HG02884 (cell line): ENCODE measurements at regions not wholly inside any gene's neighbourhood (a gene's known extent, or its start where the extent isn't known, plus 50 kb on each side); places are given as distances from the start of the nearest gene placed in this dataset.

Experiments used
- ATAC-seq: cut with Tn5 transposase; IDR thresholded peaks from one replicate; pipeline ENCODE4 v1.9.1; 2021; ENCODE audit warnings: mild to moderate bottlenecking, moderate library complexity; ENCODE audit not compliant: unreplicated experiment

DNA sequence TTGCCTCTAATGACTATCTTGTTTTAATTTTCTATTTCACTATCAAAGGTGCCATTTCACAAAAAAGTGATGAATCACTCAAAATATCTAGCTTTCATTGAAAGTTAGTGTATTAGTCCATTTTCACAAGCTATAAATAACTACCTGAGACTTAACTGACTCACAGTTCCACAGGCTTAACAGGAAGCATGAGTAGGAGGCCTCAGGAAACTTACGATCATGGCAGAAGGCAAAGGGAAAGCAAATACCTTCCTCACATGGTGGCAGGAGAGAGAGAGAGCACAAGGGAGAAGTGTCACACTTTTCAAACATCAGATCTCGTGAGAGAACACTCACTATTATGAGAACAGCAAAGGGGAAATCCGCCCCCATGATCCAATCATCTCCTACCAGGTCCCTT is 1220.4 kb upstream of the ZEB2 start:
- ATAC-seq: no peak

DNA sequence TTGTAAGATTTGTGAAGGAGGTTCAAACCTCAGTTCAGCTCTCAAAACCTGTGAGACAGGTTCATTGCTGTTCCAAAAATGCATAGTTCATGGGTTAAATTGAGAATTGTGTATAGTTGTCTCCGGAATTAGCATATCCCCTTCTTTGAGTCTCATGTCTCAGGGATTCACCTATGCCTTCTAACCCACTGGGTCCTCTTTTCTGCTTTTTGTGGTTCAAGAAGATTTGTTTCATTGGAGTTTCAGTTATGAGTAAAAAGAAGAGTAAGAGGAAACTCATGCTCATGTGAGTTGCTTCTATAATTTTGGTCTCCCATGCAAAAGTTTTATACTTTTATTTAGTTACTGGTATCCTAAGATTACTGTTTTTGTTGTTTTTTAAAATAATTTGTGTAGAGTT is 1219.8 kb upstream of the ZEB2 start:
- ATAC-seq: peak; percentile 84

DNA sequence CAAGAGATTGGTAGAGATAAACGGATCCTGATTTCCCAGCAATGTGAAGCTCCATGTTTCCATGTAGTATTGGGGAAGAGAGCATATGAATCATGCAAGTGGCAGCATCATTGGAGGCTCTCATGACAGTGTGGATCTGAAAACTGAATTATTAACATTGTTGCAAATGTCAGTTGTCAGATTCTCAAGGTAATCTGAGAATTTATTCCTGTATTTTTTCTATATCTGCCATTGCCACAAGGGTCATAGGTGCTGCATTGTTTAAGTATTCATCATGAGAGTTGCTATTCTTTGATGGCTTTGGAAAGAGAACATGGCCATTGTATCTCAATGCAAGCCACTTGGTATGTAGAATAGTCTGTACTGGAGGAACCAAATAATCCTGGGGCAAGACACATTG is 1217.0 kb upstream of the ZEB2 start:
- ATAC-seq: no peak

DNA sequence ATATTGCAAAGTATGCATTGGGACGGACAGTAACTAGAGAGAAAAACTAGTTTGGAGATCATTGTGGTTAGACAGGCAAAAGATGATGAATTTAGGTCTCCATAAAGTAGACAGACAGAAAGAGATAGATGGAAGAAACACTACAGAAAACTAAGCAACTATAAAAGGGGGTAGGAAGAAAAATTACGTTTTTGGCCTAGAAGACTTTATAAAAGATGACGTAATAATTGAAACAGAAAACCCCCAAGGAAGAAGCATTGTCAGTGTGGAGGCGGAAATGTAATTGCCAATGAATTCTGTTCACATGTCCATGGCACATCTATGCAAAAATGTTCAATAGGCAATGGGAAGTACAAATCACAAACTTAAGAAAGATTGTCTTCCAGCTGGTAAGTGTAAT is 1211.5 kb upstream of the ZEB2 start:
- ATAC-seq: no peak

DNA sequence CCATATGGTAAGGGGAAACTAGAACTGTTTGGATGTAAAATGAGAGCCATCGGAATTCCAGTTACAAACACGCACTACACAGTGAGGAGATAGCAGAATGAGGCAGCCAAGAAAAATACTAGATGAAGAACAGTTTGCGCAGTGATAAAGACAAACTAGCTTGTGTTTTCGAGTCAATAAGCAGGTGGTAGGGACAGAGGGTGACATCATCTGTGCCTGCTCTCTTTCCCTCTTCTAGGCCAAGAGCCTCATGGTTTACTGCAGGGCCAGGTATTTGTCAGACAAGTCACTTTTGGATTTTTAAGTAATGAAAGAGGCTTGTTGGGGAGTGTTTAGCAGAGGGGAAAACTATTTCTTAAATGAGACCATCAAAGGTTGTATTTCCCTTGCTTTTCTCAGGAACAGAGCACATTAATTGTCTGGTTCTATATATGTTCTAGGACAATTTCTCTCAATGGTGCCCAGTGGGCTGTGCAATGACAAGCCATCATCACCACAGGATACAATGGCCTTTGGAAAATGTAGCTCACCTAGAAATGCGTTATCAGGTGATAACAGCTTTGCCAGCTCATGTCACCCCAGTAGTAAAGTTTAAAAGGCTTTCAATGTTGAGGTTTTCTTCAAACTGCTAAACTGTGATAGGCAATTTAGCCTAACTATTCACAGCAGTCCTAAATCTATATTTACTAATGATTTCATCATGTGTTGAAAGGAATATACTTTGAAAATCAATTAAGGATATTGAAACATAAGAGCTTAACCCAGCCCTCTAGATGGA is 1210.3 kb upstream of the ZEB2 start:
- no peak for ATAC-seq

DNA sequence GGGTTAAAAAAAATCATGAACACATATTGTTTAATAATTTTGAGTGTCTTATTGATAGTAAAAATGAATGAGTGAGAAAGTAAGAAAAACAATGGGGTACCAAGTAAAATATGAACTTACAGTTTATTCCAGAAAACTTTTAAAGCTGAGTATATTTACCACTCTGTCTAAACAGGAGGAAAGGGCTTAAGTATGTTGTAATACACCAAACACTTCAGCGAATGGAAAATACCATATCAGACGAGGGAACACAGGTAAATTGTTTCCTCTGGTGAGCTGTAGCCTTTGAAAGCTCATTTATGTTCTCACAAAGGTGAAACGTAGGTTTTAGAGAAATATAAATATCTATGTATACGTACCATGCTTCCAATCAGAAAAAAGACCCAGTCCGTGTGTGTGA is 1209.6 kb upstream of the ZEB2 start:
- no peak for ATAC-seq

DNA sequence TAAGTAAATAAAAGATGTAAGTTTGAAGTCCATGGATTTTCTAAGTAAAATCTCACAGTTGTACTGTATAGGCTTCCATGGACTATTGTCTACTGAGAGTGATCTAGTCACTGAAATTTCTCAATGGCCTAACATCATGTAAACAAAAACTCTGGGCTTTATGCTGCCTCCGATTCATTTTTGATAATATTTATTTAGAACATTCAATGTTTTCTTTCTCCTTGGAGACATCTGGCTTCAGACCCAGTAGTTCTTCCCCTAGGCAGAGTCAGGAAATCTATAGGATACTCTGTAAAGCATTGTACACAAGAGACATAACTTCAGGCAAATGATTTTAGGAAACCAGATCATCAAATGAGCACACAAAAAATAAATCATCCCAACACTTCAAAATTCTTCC is 1208.6 kb upstream of the ZEB2 start:
- no peak for ATAC-seq

DNA sequence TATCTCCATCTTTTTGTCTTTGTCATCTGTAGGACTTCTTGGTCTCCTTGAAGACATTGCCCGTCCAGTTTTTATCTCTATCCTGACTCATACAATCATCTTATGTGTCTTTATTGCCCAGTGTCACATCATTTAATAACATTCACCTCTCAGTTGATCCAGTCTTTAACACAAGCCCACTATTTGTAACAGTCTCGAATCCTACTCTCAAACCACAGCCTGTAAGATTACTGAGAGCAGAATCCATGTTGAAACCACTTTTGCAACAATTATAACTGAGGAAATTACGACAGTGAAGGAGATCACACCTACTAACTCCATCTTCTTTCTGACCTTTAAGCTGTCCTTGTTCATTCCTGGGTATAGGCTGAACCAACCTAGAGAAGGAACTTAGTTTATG is 1206.0 kb upstream of the ZEB2 start:
- ATAC-seq: no peak

DNA sequence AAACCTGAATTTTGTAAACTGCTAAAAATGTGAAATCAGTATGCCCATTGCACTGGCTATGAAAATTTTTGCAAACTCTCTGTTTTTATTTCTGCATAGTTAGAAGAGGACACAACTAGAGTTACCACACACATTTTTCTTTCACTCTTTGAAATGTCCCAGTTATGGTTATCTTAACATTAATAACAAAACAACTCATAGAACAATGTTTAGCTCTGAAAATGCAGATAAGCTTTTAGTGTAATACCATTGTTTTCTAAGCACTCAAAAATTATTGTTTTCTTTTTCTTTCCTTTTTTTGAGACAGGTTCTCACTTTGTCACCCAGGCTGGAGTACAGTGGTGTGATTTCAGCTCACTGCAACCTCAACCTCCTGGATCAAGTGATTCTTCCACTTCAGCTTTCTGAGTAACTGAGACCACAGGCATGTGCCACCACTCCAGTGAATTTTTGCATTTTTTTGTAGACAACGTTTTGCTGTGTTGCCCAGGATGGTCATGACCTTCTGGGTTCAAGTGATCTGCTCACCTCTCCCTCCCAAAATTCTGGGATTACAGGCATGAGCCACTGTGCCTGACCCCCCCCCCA is 1204.5 kb upstream of the ZEB2 start:
- ATAC-seq: no peak

DNA sequence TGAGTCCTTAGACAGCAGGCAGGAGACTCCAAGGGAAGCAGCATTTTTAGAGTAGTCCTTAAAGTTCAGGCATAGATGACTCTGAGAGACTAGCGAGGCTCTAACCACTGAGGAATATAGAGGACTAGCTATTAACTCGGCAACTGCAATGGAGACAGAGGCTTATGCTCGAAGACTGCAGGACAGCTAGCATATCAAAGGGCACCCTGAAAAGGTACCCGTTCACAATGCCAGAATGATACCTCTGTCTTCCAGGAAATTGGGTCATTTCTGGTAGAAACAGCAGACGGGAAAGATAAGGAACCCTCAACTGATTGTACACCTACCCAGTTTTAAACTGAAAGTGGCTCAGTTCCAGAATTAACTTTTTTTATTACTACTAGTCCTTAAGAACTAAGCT is 1204.0 kb upstream of the ZEB2 start:
- ATAC-seq: no peak

DNA sequence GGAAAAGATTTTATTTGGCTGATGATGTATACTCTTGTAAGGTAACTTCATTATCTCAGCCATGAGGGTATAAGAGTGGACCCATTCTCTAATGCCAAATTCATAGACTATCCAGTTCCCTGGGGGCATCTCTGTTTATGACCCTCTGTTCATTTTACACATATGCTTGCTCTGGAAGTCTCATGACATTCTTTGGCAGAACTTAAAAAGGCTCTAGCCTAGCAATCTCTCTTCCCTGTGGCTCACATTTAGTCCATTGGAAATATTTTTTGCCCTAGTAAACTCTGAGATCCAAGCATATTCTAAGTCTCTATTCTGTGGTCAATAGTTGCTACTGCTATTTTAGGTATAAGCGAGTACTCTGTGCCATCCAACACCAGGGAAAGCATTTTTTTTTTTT is 1201.8 kb upstream of the ZEB2 start:
- no peak for ATAC-seq

DNA sequence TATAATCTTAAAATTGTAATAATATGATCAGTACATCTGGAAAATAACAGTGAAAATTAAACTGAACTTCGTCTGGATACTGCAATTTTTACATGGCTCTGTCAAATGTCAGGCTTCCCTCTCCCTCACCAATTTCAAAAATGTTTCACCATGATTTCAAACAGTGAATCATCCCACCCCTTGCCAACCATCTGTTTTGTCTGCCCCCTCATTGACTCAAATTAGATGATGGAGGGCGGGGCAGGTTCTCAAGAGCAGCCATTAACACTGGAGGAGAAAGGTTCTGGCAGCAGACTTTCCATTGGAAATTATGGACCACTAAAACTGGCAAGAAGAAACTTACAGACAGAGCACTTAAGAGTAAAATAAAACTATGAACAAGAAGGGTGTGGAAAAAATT is 1195.7 kb upstream of the ZEB2 start:
- ATAC-seq: no peak

DNA sequence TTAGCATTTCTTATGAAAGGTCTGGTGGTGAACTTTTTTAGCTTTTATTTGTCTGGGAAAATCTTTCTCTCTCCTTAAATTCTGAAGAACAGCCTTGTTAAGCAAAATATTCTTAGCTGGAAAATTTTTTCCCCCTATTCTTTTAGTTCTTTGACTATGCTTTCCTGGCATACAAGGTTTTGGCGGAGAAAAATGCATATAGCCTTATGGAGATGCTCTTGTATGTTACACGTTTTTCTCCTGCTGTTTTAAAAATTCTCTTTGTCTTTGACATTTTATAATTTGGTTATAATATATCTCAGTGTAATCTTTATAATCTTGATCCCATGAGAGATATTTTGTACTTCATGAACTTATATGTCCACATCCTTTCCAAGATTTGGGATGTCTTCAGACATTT is 1190.4 kb upstream of the ZEB2 start:
- no peak for ATAC-seq

DNA sequence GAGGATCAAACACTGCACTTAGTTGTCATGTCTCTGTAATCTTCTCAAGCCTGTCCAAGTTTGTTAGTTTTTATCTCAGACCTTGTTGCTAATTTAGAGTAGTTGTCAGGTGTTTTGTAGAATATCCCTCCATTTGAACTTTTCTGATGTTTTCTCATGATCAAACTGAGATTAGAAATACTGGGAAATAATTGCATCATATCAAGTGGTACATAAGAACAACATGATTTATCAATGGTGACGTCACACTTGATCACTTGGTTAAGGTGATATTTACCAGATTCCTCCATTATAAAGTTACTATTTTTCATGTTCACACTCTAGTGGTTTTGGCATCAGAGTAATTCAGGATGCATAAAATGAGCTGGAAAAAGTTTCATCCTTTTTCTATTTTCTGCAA is 1182.4 kb upstream of the ZEB2 start:
- no peak for ATAC-seq

DNA sequence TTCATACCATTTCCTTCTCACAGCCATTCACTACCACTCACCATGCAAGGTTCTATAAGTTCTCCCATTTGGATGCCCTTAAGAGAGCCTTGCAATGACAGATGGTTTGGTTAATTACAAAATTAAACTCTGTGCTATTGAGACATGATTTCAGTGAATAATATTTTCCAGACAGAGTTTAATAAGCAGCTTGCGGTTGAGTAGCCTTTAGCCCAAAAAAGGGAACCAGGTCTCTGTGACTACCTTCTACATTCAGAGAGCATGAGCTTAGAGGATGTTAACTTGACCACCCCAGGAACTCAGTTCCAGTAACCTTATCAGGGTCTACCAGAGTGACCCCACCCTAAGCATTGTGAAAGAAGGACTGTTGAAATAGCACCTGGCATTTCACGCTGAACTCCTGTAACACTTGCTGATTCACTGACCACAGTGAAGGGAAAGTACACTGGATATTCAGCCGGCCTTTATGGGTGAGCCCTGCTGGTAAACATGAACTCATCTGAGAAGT is 1173.1 kb upstream of the ZEB2 start:
- ATAC-seq: peak; percentile 81

DNA sequence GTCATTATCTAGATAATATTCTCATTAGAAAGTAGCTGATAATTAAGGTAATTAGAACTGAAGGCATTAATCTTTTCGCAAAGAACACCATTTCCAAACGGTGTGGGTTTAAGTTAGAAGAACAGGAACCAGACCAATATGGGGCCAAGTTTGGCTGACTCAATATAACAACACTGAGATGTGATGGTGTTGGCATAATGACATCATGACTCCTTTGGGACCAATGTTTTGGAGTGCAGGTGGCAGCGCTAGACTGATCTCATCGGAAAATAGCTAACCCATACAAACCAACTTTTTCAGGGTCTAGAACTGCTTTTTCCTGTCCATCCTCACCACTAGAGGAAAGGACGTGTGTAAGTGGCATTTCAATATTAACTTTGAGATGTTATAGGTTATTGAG is 1171.7 kb upstream of the ZEB2 start:
- no peak for ATAC-seq

DNA sequence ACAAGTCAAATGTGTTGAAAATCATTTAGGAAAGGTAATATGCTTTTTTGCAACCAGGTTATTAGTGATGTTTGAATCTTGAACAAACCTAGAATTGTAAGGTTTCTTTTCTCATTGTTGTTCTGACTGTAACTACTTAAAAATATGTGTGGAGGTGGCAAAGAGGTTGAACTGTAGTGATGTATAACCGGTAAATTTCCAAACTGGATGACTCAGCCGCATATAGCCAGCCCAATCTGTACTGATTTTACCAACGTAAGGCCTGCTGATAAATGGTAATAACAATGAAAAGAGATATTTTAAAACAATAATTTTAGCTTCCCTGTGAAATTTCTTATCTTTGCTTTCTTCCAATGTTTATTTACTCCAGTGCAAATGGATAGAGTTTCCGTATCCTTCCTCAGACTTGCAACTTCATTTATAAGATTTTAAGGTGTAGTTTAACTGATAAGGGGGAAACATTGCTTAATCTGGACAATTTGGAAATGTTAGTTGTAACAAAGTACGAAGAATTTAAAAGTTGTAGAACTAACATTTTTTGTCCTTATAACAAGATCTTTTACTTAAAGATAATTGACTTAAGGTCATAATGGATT is 1170.4 kb upstream of the ZEB2 start:
- ATAC-seq: no peak

DNA sequence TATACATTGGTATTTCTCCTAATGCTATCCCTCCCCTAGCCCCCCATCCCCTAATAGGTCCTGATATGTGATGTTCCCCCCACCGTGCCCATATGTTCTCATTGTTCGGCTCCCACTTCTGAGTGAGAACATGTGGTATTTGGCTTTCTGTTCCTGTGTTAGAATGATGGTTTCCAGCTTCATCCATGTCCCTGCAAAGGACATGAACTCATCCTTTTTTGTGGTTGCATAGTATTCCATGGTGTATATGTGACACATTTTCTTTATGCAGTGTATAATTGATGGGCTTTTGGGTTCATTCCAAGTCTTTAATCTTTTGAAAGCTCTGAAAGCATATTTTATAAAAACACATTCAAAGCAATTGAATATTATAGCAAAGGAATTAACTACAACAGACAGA is 1169.4 kb upstream of the ZEB2 start:
- no peak for ATAC-seq

DNA sequence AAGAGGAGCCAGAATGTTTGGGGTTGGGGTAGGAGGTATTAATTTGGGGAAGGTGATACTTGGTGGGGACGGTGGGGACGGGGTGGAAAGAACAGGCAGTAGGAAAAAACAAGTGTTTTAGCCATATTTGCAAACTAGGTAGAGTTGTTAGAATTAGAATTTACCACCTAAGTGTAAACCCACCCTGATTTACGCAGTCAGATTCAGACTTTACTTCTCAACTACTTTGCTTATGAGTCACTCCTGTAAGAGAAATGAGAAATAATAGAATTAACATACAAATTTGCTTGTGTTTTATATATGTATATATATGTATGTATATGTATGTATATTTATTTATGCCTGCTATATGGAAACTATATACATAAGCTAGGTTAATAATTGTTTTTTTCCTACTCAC is 1168.2 kb upstream of the ZEB2 start:
- no peak for ATAC-seq

DNA sequence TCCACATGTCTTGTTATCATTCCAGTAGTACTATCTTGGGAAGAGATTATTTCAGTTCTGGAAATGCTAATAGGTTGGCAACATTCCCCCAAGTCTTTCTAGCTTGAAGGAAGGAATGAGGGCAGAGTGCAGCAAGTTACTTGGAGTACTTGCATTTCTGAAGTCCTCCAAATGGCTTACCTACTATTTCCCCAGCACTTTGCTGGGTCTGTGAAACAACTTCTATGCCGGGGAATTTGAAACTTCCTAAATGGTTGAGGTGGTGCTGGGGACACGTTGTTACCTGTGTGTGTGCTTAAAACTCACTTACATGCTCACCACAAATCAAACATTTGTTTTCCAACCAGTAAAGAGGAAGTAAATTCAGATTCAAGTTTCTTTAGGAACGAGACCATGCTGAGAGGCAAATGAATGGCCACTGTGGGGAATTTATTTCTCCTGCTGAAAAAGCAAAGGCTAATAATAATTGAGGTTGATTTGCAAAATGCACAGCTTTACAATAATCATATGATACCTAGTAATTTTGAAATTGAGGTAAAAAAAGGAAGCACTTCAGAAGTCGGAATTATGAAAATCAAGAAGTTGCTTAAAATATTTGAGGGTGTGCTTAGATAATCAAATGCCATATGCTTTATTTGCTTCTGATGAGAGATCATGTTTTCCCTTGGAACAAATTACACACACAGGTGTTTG is 1167.7 kb upstream of the ZEB2 start:
- no peak for ATAC-seq

DNA sequence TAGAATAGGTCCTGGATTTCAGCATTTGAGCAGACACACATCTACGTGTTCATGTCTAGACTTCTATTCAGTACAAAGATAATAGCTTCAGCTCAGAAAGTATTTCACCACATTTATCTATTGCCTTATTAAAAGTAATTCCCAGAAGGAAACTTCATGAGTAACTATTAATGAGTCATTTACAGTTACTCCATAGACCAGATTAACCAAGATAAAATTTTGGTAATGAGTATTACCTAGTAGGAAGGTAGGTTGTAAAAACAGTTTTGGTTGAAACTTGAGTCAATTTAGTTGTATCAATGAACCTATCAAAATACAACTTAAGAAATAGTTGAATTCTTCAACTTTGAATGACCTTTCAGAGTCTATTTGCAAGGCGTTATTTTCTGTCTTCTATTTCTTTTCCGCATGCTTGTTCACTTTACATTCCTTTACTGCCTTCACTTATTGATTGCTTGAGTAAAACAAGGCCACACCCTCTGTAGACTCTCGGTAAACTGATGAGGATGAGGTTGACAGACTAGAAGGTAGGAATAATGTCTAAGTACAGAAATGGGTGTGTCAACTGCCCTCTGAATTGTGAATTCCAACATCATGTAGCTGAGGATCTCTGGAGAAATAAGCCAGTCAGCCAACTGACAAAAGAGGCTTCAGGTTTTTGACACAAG is 1165.6 kb upstream of the ZEB2 start:
- no peak for ATAC-seq
